Activated T-cell treated with anti-CD3 and anti-CD28 coated beads for 48 hours (primary cell): ENCODE measurements at regions not wholly inside any gene's neighbourhood (a gene's known extent, or its start where the extent isn't known, plus 50 kb on each side); places are given as distances from the start of the nearest gene placed in this dataset.

Source experiments
- DNase-seq: peaks from one replicate; pipeline ENCODE4 v3.0.0-alpha.2; 2020; ENCODE audit warnings: low read depth

DNA sequence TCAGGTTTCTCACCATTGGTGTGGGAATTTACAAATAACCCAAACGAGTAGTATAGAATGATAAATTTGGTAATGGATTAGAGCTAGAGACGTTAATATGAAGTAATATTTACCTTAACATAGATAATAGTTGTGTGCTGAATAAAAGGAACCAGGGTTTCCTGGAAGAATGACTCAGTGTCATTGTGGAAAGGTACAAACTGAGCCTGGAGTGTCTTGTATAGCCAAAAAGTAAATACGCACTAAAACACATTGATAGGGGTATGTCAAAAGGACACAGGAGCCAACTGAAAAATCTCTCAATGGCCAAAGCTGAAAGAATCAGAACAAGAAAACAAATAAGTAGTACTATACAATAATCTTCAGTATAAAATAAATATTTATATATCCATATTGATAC is 363.5 kb downstream of the SLCO4C1 start:
- no peak for DNase-seq

DNA sequence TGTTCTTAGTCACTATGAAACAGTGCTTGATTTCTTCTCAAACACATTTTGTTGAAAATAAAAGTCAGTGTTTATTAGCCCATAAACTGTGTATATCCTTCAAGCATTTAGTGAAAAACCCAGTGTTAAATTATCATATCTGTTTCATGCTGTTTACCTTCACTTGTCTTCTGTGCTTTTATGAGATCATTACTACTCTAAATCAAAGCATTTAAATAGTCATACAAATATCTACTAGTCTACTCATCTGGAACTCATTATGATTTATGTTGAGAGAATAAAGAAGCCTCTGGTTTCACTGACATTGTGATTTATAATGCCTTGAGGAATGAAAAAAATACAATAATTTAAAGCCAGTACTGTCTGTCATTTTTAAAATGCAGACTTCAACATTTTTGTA is 366.5 kb downstream of the SLCO4C1 start:
- DNase-seq, result no peak

GRCh38 chr5:101917166-101917565 is 378.9 kb downstream of the SLCO4C1 start:
- DNase-seq, result no peak

GRCh38 chr5:101915554-101915953 is 380.5 kb downstream of the SLCO4C1 start:
- DNase-seq, result no peak

- no peak for DNase-seq
Measured at GRCh38 chr5:101904736-101905135, 391.3 kb downstream of the SLCO4C1 start.

DNA sequence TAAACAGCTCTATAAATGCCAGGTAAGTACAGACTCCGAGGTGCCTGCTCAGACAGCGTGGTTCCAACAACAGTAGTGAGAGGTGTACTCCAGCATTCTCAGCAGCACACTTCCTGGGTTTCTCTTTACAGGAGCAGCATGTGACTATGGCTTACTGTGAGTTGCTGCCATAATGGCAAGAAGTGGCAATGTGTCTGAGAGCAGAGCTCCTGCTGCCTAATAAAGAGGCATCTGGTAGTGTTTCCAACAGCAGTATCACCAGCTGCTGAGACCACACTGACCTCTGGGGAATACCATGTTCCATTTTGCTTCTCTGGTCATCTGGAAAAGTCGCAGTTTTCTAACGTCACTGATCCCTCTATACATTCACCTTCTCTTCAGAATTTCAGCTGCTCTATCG is 398.2 kb downstream of the SLCO4C1 start:
- no peak for DNase-seq

DNA sequence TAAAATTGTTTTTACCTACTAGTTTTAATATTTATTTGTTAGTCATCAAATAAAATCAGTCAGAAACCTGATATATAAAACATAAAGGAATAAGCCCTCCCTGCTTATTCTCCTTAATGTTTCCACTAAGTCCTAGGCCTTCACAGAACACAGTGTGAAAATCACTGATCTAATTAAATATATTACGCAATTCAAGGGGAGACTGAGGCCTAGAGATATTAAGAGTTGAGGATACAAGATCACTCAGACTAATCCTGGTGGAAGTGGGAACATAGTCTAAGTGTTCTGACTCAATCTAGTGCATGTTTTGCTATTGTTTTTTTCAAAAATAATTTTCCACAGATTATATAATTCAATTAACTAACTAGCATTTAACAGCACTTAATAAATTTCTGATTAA is 401.1 kb downstream of the SLCO4C1 start:
- DNase-seq, result no peak

DNA sequence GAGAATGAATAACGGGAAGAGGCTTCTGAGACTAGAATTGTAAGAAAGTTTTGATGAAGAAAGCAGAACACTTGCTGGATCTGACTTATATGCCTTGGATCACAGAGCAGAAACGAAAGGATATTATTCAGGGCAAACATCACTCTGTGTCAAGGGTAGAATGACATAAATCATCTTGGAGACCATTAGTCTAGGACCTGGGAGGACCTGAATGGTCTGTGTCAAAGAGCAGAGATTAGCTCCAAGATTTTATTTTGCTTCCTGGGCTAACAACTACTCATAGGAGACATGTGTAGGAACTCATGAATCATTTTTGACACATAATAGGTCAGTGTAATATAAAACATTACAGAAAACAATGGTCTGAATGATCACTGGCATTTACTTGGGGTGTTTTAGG is 417.9 kb downstream of the SLCO4C1 start:
- no peak for DNase-seq

DNA sequence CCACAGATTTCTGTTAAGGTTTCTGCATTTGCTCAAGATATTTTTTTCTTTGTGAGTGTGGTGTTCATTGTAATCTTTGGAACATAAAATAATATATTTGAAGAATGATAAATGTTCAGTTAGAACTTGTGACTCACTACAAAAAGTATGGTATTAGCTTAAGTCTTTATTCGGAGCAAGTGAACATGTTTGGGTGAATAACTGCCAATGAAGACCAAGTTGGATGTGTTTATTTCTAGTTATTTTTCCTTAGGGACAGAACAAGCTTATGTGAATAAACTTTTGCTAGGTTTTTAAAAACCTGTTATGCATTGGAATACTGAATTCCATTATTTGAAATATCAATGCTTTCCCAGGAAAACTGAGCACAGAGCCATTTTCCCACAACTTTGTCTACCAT is 418.6 kb downstream of the SLCO4C1 start:
- no peak for DNase-seq

DNA sequence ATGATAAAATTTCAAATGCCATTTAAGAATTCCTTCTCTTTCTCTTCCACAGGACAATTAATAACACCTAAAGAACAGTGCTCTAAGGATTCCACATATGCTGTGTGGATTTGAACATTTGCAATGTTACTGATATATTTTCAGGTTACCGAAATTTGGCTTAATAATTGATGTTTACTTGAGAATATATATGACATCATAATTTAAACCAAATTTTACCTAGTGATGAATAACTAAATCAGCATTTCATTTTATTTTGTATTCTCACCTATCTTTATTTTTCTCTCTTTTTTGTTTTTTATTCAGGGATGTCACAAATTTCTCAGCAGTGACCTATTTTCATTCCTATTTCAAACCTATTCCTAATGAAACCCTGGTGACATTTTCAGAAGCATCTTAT is 429.6 kb downstream of the SLCO4C1 start:
- DNase-seq, result no peak

GRCh38 chr5:101860563-101860962 is 435.5 kb downstream of the SLCO4C1 start:
- DNase-seq, result no peak

GRCh38 chr5:101860145-101860544 is 435.9 kb downstream of the SLCO4C1 start:
- DNase-seq, result no peak

GRCh38 chr5:101846496-101846895 is 449.6 kb downstream of the SLCO4C1 start:
- no peak for DNase-seq

GRCh38 chr5:101843055-101843454 is 453.0 kb downstream of the SLCO4C1 start:
- DNase-seq, result no peak

DNA sequence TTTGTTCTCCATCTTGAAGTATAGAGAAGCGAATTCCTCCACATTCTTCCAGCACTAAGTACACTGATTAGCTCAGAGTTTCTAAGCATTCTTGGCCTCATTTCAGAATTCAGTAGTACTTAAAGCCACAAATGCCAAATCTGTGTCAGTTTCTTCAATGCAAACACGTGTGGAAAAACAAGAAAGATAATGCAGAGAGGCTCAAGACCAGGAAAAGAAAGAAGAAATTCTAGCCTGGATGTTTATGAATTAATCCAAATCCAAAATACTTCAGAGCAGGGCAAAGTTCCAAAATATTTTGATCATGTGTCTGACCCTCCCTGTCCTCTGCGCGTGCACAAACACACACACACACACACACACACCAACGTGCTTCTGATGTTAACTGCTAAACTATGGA is 457.6 kb downstream of the SLCO4C1 start:
- DNase-seq, result no peak

DNA sequence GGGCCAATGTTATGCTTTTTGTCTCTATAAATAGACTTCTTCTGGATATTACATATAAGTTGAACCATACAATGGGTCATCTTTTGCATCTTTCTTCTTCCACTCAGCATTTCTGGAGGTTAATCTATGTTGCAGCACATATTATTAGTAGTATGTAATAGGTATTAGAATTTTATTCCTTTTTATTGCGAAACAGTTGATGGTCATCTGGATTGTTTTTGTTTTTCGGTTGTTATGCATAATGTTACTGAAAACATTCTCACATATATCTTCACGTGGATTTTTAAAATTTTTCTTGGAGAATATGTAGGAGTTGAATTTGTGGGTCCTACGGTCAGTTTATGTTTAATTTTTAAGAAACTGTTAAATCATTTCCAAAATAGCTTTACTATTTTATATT is 466.8 kb downstream of the SLCO4C1 start:
- no peak for DNase-seq

GRCh38 chr5:101811466-101811865 is 484.6 kb downstream of the SLCO4C1 start:
- no peak for DNase-seq

DNA sequence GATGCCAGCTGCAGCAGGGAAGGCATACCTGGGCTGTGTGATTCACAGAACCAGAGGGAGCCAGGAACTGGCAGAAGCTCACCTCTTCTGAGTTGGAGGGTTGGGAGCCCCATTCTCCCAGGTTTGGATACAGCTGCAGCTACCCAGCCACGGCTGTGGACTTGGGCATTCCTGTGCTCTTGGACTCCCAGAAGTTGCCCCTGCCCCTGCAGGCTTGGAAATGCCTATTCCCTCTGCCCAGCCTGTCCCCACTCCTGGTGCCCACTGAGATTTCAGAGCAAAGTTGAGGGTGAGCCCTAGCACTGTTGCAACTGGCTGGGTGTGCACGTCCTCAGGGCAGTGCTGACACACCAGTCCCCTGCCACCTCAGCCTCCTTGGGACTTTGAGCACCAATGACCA is 489.7 kb downstream of the SLCO4C1 start:
- DNase-seq, result no peak

GRCh38 chr5:101796427-101796826 is 499.7 kb downstream of the SLCO4C1 start:
- DNase-seq, result no peak

DNA sequence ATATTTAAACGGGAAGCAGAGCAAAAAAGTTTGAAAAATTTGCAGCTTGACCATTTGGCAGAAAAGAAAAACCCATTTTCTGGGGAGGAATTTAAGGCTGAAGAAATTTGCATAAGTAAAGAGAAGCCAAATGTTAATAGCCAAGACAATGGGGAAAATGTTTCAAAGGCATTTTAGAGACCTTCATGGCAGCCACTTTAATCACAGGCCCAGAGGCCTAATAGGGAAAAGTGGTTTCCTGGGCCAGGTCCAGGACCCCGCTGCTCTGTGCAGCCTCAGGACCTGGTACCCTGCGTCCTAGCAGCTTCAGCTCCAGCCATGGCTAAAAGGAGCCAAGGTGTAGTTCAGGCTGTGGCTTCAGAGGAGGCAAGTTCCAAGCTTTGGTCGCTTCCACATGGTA is 507.3 kb downstream of the SLCO4C1 start:
- no peak for DNase-seq

DNA sequence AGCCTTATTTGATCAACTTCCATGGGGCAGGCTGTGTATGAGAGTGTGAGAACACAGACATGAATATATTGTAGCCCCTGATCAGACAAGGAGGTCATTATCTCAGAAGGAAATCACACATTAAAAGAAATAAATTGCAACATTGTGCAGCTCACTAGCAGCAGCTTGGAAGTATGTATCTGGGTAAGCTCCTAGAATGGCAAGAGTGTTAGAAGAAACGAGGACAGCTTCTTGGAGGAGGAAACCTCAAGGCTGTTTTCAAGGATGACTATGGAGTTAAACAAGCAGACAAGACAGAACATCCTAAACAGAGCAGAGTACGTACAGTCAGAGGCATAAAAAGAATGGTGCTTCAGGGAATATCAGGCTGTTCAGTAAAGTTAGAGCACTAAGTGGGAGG is 511.0 kb downstream of the SLCO4C1 start:
- DNase-seq, result no peak

GRCh38 chr5:101783241-101784013 is 512.7 kb downstream of the SLCO4C1 start:
- no peak for DNase-seq

- DNase-seq, result no peak
Measured at GRCh38 chr5:101782352-101783103, 513.6 kb downstream of the SLCO4C1 start.

DNA sequence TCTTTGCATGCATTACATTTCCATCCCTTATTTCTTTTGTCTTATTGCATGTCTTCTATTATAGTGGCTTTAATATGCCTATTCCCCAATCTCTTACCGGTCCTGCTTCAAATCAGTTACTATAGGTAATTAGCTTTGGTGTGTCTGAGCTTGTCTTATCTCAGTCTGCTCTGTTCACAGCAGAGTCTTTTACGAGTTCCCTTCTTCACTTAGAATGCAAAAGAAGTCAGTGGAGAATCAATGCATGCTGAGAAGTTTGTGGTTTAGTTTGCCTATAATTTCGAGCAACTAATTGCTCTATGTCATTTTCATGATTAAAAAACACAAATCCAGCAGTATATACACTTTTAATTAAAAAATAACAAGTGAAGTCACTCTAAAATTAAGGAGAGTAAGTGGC is 545.0 kb downstream of the SLCO4C1 start:
- DNase-seq, result no peak
